ENCODE measurements at regions not wholly inside any gene's neighbourhood (a gene's known extent, or its start where the extent isn't known, plus 50 kb on each side); places are given as distances from the start of the nearest gene placed in this dataset.

DNA sequence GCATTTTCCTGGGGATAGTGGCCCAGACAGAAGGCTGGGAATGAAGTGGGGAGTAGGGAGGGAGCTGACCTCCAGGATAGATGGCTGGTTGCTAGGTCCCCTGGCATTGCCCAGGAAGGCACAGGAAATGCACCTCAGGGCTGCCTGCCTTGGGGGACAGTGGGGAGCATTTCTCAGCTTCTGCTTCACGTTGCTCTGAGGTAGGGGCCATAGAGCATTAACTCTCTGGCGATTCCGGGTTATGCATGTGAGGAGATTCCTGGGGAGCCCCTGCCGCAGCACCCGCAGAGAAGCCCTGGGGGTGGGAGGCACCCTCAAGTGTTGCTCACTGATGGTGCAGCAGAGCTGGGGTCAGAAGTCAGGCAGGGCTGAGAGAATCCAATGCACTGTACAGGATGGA, 256.5 kb downstream of the CYP26B1 start:
- Histone ChIP-seq H4K8ac (ENCODE audit: low read depth, low read length) (no peak overlapping the region), H3K9me3 (replicated peaks in 1 of 2; ENCODE audit: control insufficient read depth in 2 of 2, insufficient read depth in 1 of 2, low read depth in 1 of 2, low read length in 2 of 2) (no peaks in the 10 kb centered on the region), H2AK5ac (ENCODE audit: low read depth, low read length) (no peak overlapping the region), H3K9ac (ENCODE audit: low read depth, low read length, poor library complexity) (no peak overlapping the region), H3K4ac (ENCODE audit: low read length) (no peak overlapping the region), H3K36me3 (replicated peaks in 1 of 2; ENCODE audit: control insufficient read depth in 2 of 2, insufficient read depth in 2 of 2, low read length in 2 of 2) (no peaks in the 10 kb centered on the region), H3K14ac (ENCODE audit: low read length) (no peak overlapping the region), H2AFZ (ENCODE audit: low read length) (no peak overlapping the region), H3K4me2 (ENCODE audit: insufficient read depth, low read length, poor library complexity, severe bottlenecking) (no peak overlapping the region), H2BK120ac (ENCODE audit: low read depth, low read length) (no peak overlapping the region), H3K27me3 (ENCODE audit: control insufficient read depth in 3 of 3, insufficient read depth in 3 of 3, low read depth in 1 of 3, low read length in 3 of 3) (no peaks in the 10 kb centered on the region), H3K23ac (ENCODE audit: low read depth, low read length, poor library complexity) (no peak overlapping the region), H2BK5ac (ENCODE audit: low read length) (no peak overlapping the region), H3K4me1 (ENCODE audit: control insufficient read depth in 2 of 2, insufficient read depth in 1 of 2, low read depth in 1 of 2, low read length in 2 of 2) (no peaks in the 10 kb centered on the region), H3K4me3 (ENCODE audit: low read length in 2 of 2) (peak overlapping the region in 1 of 2 donors; percentile 31), H3K27ac (replicated peaks; ENCODE audit: low read length) (no peak overlapping the region), H2BK15ac (ENCODE audit: low read length) (no peak overlapping the region), H4K91ac (ENCODE audit: low read depth, low read length, poor library complexity) (no peak overlapping the region), H3K79me1 (ENCODE audit: low read depth, low read length) (no peaks in the 10 kb centered on the region), H2BK12ac (ENCODE audit: low read length) (no peak overlapping the region), H3K18ac (ENCODE audit: low read length) (no peak overlapping the region)
- no CpG with 5 or more reads among the region's 5 CpGs for WGBS, 2 donors (ENCODE audit: extremely low coverage in 2 of 2, insufficient read length in 2 of 2, insufficient replicate concordance in 1 of 2)
- no peak for DNase-seq (ENCODE audit: low spot score)

- Histone ChIP-seq H2BK12ac (ENCODE audit: low read length) (no peak overlapping the region), H2AK5ac (ENCODE audit: low read depth, low read length) (no peak overlapping the region), H3K14ac (ENCODE audit: low read length) (no peak overlapping the region), H3K9me3 (replicated peaks in 1 of 2; ENCODE audit: control insufficient read depth in 2 of 2, insufficient read depth in 1 of 2, low read depth in 1 of 2, low read length in 2 of 2) (no peaks in the 10 kb centered on the region), H3K9ac (ENCODE audit: low read depth, low read length, poor library complexity) (no peak overlapping the region), H3K27me3 (ENCODE audit: control insufficient read depth in 3 of 3, insufficient read depth in 3 of 3, low read depth in 1 of 3, low read length in 3 of 3) (no peaks in the 10 kb centered on the region), H4K8ac (ENCODE audit: low read depth, low read length) (no peak overlapping the region), H3K23ac (ENCODE audit: low read depth, low read length, poor library complexity) (no peak overlapping the region), H3K79me1 (ENCODE audit: low read depth, low read length) (no peaks in the 10 kb centered on the region), H3K4me3 (ENCODE audit: low read length in 2 of 2) (no peak overlapping the region), H2BK15ac (ENCODE audit: low read length) (no peak overlapping the region), H3K36me3 (replicated peaks in 1 of 2; ENCODE audit: control insufficient read depth in 2 of 2, insufficient read depth in 2 of 2, low read length in 2 of 2) (no peaks in the 10 kb centered on the region), H3K4me1 (ENCODE audit: control insufficient read depth in 2 of 2, insufficient read depth in 1 of 2, low read depth in 1 of 2, low read length in 2 of 2) (no peaks in the 10 kb centered on the region), H3K27ac (replicated peaks; ENCODE audit: low read length) (no peak overlapping the region), H3K18ac (ENCODE audit: low read length) (no peak overlapping the region), H2BK5ac (ENCODE audit: low read length) (no peak overlapping the region), H3K4me2 (ENCODE audit: insufficient read depth, low read length, poor library complexity, severe bottlenecking) (no peak overlapping the region), H4K91ac (ENCODE audit: low read depth, low read length, poor library complexity) (no peak overlapping the region), H2BK120ac (ENCODE audit: low read depth, low read length) (no peak overlapping the region), H3K4ac (ENCODE audit: low read length) (no peak overlapping the region), H2AFZ (ENCODE audit: low read length) (no peak overlapping the region)
- no peak for DNase-seq (ENCODE audit: low spot score)
- WGBS, 2 donors (ENCODE audit: extremely low coverage in 2 of 2, insufficient read length in 2 of 2, insufficient replicate concordance in 1 of 2): no CpG with 5 or more reads among the region's 5 CpGs
Measured at GRCh38 chr2:71889759-71890684, 257.6 kb downstream of the CYP26B1 start.

DNA sequence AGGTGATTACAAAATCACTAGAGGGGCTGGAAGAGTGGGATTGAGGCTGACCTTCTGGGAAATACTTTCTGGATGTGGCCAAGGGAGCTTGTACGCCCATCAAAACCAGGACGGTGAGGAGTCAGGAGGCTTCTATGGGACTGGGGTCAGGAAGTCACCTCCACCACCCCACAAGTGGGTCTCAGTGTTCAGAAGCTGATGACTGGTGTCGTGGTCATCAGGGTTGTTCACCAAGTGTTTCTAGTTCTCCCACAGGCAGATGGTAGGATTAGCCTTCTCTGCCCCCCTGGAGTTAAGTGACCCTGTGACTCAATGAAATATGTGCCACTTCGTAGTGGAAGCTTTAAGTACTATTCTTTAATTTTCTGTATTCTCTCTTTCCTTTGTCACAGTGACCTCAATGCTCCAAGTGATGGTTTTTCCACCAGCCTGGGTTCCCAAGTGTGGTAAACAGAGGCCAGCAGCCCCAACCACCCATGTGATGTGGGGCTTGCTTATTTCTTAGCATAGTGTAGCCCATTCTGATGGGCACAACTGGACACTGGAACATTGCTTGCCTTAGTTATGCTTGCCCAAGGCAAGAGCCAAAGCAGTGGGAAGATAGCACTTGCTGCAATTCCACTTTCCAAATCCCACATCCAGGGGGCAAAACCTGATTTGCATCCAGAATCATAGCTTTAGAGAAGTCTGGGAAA, 258.8 kb downstream of the CYP26B1 start:
- Histone ChIP-seq H3K4me3 (ENCODE audit: low read length in 2 of 2) (no peak overlapping the region), H3K27me3 (ENCODE audit: control insufficient read depth in 3 of 3, insufficient read depth in 3 of 3, low read depth in 1 of 3, low read length in 3 of 3) (no peaks in the 10 kb centered on the region), H3K9me3 (replicated peaks in 1 of 2; ENCODE audit: control insufficient read depth in 2 of 2, insufficient read depth in 1 of 2, low read depth in 1 of 2, low read length in 2 of 2) (no peaks in the 10 kb centered on the region), H4K8ac (ENCODE audit: low read depth, low read length) (no peak overlapping the region), H2BK120ac (ENCODE audit: low read depth, low read length) (no peak overlapping the region), H3K4ac (ENCODE audit: low read length) (no peak overlapping the region), H3K18ac (ENCODE audit: low read length) (no peak overlapping the region), H3K27ac (replicated peaks; ENCODE audit: low read length) (no peak overlapping the region), H2BK12ac (ENCODE audit: low read length) (no peak overlapping the region), H3K79me1 (ENCODE audit: low read depth, low read length) (no peaks in the 10 kb centered on the region), H2BK15ac (ENCODE audit: low read length) (no peak overlapping the region), H3K9ac (ENCODE audit: low read depth, low read length, poor library complexity) (no peak overlapping the region), H3K14ac (ENCODE audit: low read length) (no peak overlapping the region), H3K4me1 (ENCODE audit: control insufficient read depth in 2 of 2, insufficient read depth in 1 of 2, low read depth in 1 of 2, low read length in 2 of 2) (no peaks in the 10 kb centered on the region), H3K4me2 (ENCODE audit: insufficient read depth, low read length, poor library complexity, severe bottlenecking) (no peak overlapping the region), H4K91ac (ENCODE audit: low read depth, low read length, poor library complexity) (no peak overlapping the region), H3K36me3 (replicated peaks in 1 of 2; ENCODE audit: control insufficient read depth in 2 of 2, insufficient read depth in 2 of 2, low read length in 2 of 2) (no peaks in the 10 kb centered on the region), H2BK5ac (ENCODE audit: low read length) (no peak overlapping the region), H2AK5ac (ENCODE audit: low read depth, low read length) (no peak overlapping the region), H3K23ac (ENCODE audit: low read depth, low read length, poor library complexity) (no peak overlapping the region), H2AFZ (ENCODE audit: low read length) (no peak overlapping the region)
- no peak for DNase-seq (ENCODE audit: low spot score)
- no CpG with 5 or more reads among the region's 4 CpGs for WGBS, 2 donors (ENCODE audit: extremely low coverage in 2 of 2, insufficient read length in 2 of 2, insufficient replicate concordance in 1 of 2)

DNA sequence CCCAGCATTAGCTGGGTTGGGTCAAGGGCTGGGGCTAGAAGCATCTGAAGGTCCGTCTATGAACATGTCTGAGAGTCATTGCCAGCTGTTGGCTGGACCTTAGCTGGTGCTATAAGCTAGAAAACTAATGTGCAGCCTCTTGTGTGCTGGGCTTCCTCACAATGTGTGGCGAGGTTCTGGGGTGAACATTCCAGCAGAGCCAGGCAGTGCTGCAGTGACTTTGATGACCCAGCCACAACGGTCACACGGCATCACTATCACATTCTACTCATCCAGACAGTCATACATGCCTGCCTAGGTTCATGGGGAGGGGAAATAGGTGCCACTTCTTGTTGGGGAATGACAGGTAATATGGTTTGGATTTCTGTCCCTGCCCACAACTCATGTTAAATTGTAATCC, 260.5 kb downstream of the CYP26B1 start:
- Histone ChIP-seq H2AFZ (ENCODE audit: low read length) (no peak overlapping the region), H2BK12ac (ENCODE audit: low read length) (no peak overlapping the region), H4K91ac (ENCODE audit: low read depth, low read length, poor library complexity) (no peak overlapping the region), H3K27me3 (ENCODE audit: control insufficient read depth in 3 of 3, insufficient read depth in 3 of 3, low read depth in 1 of 3, low read length in 3 of 3) (no peaks in the 10 kb centered on the region), H3K4me2 (ENCODE audit: insufficient read depth, low read length, poor library complexity, severe bottlenecking) (no peak overlapping the region), H3K4me1 (ENCODE audit: control insufficient read depth in 2 of 2, insufficient read depth in 1 of 2, low read depth in 1 of 2, low read length in 2 of 2) (no peaks in the 10 kb centered on the region), H2BK5ac (ENCODE audit: low read length) (no peak overlapping the region), H3K36me3 (replicated peaks in 1 of 2; ENCODE audit: control insufficient read depth in 2 of 2, insufficient read depth in 2 of 2, low read length in 2 of 2) (no peaks in the 10 kb centered on the region), H3K27ac (replicated peaks; ENCODE audit: low read length) (no peak overlapping the region), H3K4ac (ENCODE audit: low read length) (no peak overlapping the region), H3K9ac (ENCODE audit: low read depth, low read length, poor library complexity) (no peak overlapping the region), H3K23ac (ENCODE audit: low read depth, low read length, poor library complexity) (no peak overlapping the region), H2BK120ac (ENCODE audit: low read depth, low read length) (no peak overlapping the region), H4K8ac (ENCODE audit: low read depth, low read length) (no peak overlapping the region), H2AK5ac (ENCODE audit: low read depth, low read length) (no peak overlapping the region), H3K79me1 (ENCODE audit: low read depth, low read length) (no peaks in the 10 kb centered on the region), H3K14ac (ENCODE audit: low read length) (no peak overlapping the region), H2BK15ac (ENCODE audit: low read length) (no peak overlapping the region), H3K4me3 (ENCODE audit: low read length in 2 of 2) (no peak overlapping the region), H3K9me3 (replicated peaks in 1 of 2; ENCODE audit: control insufficient read depth in 2 of 2, insufficient read depth in 1 of 2, low read depth in 1 of 2, low read length in 2 of 2) (no peaks in the 10 kb centered on the region), H3K18ac (ENCODE audit: low read length) (no peak overlapping the region)
- DNase-seq (ENCODE audit: low spot score): no peak
- no CpG with 5 or more reads among the region's 4 CpGs for WGBS, 2 donors (ENCODE audit: extremely low coverage in 2 of 2, insufficient read length in 2 of 2, insufficient replicate concordance in 1 of 2)

Measured in neuronal stem cell (in vitro differentiated cells).